Mucosa of rectum (tissue), 2 donors: ENCODE measurements at regions not wholly inside any gene's neighbourhood (a gene's known extent, or its start where the extent isn't known, plus 50 kb on each side); places are given as distances from the start of the nearest gene placed in this dataset.

ENCODE experiments used
- H3K27ac ChIP-seq, 2 donors: one replicate each; pipeline ENCODE4 v1.7.0; 2013; ENCODE audit warnings: inconsistent platforms in 2 of 2, low read depth in 2 of 2, low read length in 2 of 2
- H3K27me3 ChIP-seq, 2 donors: one replicate each; pipeline ENCODE4 v1.7.0; 2013; ENCODE audit warnings: low read length in 2 of 2; ENCODE audit not compliant: control insufficient read depth in 2 of 2, insufficient read depth in 2 of 2
- H3K36me3 ChIP-seq, 2 donors: one replicate each; pipeline ENCODE4 v1.7.0; 2013; ENCODE audit warnings: low read length in 2 of 2; ENCODE audit not compliant: control insufficient read depth in 2 of 2, insufficient read depth in 2 of 2
- H3K4me1 ChIP-seq, 2 donors: one replicate each; pipeline ENCODE4 v1.7.0; 2013; ENCODE audit warnings: low read length in 2 of 2, mild to moderate bottlenecking in 1 of 2; ENCODE audit not compliant: control insufficient read depth in 2 of 2, insufficient read depth in 2 of 2
- H3K4me3 ChIP-seq, 2 donors: one replicate each; pipeline ENCODE4 v1.7.0; 2013; ENCODE audit warnings: low read length in 2 of 2
- H3K9ac ChIP-seq, 2 donors: one replicate each; pipeline ENCODE4 v1.7.0; 2013; ENCODE audit warnings: low read length in 2 of 2, low read depth in 1 of 2, mild to moderate bottlenecking in 1 of 2
- H3K9me3 ChIP-seq, 2 donors: one replicate each; pipeline ENCODE4 v1.7.0; 2013; ENCODE audit warnings: low read length in 2 of 2; ENCODE audit not compliant: control insufficient read depth in 2 of 2
- donor health status: healthy.
- donor health status: Normal muscosa, but diverticular disease.

DNA sequence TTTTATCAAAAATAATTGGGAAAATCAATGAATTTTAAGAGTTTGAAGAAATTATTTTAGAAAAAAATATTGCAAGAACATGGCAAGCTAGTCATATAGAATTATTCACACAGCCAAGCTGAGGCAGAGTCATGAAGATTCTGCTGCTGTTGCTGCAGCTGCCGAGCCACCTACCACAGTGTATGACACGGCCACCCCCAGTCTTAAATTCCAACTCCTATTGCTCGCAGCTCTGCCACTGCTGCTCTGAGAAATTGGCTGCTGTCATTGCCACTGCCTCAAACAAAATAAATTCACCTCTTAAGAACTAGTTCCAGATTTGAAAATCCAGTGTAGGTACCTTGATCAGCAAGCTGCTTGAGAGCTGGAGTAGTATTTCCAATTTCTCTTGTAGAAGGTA is 1318.8 kb upstream of the ACO1 start:
- Histone ChIP-seq H3K36me3 (no peaks in the 10 kb centered on the region), H3K27me3 (no peaks in the 10 kb centered on the region), H3K4me1 (no peaks in the 10 kb centered on the region), H3K9ac (no peak overlapping the region), H3K4me3 (no peak overlapping the region), H3K9me3 (no peaks in the 10 kb centered on the region), H3K27ac (no peak overlapping the region)

DNA sequence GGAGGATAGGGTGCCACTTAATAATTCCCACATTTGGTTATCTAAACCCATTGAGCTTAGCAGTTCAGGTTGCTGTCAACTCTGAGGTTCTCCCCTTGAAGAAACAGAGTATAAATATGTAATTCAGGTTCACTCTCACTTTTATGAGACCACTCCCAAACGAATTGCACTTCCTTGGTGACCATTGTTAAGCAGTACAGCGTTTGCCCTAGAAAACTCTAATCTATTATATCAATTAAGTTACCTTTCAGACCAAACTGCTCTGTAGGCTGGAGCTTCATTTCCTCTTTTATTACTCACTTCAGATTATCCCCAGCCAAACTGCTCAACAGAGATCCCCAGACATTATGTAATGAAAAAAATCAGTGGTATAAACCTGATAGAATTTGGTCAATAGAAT is 1317.0 kb upstream of the ACO1 start:
- Histone ChIP-seq H3K4me3 (no peak overlapping the region), H3K27me3 (no peaks in the 10 kb centered on the region), H3K9me3 (no peaks in the 10 kb centered on the region), H3K4me1 (no peaks in the 10 kb centered on the region), H3K9ac (no peak overlapping the region), H3K27ac (no peak overlapping the region), H3K36me3 (no peaks in the 10 kb centered on the region)

DNA sequence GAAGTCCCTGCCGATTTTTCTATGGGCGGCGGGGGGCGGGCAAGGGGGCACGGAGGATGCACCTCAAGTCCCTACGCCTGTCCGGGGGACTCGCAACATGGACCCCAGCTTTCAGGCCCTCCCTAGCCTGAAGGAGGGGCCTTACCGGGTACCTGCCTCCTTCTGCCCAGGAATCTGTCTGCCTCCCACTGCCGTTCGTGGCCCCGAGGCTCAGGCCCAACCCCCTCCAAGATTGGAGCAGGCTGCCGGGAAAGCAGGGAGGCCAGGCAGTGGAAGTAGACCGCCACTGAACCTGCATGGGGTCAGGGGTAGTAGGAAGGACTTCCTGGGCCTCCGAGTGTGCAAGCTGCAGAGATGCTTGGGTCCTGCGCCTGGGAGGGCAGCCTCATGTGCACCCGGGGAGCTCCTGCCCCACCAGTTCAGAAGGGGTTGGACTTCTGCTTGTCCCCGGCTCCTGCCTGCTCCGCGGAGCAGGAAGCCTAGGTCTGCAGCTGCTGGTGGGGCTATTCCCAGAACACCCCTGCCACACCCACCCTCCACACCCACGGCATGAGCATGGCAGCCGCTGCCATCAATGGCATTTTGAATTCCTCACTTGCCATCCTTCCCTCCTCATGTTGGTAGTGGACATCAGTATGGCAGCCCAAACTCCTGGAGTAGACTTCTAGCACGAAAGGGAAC is 1312.7 kb upstream of the ACO1 start:
- H3K4me1 ChIP-seq, result no peaks in the 10 kb centered on the region
- H3K9me3 ChIP-seq, result no peaks in the 10 kb centered on the region
- no peaks in the 10 kb centered on the region for H3K36me3 ChIP-seq
- H3K4me3 ChIP-seq, result no peak overlapping the region
- H3K27me3 ChIP-seq, result no peaks in the 10 kb centered on the region
- H3K9ac ChIP-seq, result no peak overlapping the region
- H3K27ac ChIP-seq, result no peak overlapping the region

DNA sequence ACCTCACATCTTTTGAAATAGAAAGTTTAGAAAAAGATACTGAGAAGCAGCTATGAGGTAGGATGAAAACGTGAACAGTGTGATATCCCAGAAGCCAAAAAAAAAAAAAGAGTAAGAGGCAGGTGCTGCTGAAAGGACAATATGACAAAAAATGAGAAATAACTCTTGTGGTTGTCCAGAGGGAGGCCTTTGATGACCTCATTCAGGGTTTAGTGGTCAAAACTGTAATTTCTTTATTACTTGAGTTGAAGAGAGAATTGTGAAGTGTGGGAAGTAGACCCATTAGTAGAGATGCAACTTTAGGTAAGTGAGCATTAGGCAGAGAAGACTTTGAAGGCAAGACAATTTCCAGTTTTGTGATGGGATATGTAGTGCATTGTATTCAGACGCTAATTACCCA is 1306.3 kb upstream of the ACO1 start:
- Histone ChIP-seq H3K27me3 (no peaks in the 10 kb centered on the region), H3K36me3 (no peaks in the 10 kb centered on the region), H3K4me3 (no peak overlapping the region), H3K9ac (no peak overlapping the region), H3K27ac (no peak overlapping the region), H3K9me3 (no peaks in the 10 kb centered on the region), H3K4me1 (no peaks in the 10 kb centered on the region)

DNA sequence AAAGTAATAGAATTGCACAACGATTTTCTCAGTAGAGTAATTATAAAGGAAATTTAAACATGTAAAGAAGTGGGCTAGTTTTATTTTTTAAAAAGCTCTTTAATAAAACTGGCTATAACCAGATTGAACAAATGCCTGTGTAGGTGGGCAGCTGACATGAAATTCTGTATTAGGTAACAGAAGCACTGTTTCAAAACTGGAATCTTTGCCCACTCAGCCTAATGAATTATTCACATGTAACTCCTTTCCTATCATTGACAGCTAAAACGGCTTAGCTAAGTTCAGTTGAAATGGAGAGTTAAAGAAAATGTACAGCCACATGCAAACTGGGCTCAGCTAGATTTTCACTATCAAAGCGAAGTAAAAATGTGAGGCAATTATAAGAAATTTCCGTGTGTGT is 1300.1 kb upstream of the ACO1 start:
- Histone ChIP-seq H3K9ac (no peak overlapping the region), H3K36me3 (no peaks in the 10 kb centered on the region), H3K4me1 (no peaks in the 10 kb centered on the region), H3K27ac (no peak overlapping the region), H3K9me3 (no peaks in the 10 kb centered on the region), H3K27me3 (no peaks in the 10 kb centered on the region), H3K4me3 (no peak overlapping the region)

DNA sequence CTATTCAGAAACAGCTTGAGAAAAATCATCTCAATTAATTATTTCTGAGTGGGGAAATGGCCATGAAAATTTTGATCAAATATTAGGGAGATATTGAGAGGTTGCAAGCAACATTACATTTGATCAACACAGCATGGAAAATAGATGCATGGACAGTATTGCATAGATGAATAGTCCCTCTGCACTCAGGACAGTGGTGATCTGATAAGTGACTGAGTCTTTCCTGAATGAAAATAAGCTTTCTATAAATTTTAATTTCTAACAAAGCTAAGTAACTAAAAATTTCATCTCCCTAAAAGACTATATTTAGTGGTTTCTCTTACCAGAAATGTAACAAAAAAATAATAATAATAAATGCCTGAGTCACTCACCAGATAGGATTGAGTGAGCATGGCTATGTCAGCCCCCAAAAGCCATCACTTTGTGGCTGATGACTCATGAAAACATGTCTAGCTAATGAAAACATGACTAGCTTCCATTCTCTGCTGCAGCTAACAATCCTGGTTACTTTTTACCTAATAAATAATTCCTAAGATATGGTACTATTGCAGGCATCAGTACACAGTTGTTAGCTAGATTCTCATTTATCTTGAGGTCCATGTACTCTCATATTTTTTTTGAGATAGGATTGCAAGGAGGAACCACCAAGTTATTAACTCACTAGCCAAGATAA is 1294.8 kb upstream of the ACO1 start:
- Histone ChIP-seq H3K4me3 (no peak overlapping the region), H3K9ac (no peak overlapping the region), H3K27ac (no peak overlapping the region), H3K27me3 (no peaks in the 10 kb centered on the region), H3K4me1 (no peaks in the 10 kb centered on the region), H3K9me3 (no peaks in the 10 kb centered on the region), H3K36me3 (no peaks in the 10 kb centered on the region)

DNA sequence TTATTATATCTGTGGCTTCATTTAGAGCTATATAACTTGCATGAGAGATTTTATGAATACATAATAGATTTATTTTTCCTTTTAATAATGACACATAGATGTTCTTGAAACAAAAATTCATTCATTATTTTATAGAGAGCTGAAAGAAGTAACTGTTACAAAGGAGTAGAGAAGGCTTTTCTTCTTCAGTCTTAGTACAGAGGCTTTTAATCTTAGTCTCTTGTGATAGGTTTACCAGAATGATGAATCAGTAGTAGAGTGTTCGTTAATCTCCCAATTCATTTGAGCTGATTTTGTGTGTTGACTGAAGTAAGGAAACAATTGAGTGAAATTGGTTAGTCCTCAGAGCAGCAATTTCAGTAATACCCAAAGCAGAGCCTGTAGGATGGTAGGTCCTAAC is 1284.1 kb upstream of the ACO1 start:
- H3K27ac ChIP-seq, result no peak overlapping the region
- H3K9ac ChIP-seq, result no peak overlapping the region
- H3K4me1 ChIP-seq, result no peaks in the 10 kb centered on the region
- no peaks in the 10 kb centered on the region for H3K27me3 ChIP-seq
- no peaks in the 10 kb centered on the region for H3K9me3 ChIP-seq
- H3K4me3 ChIP-seq, result no peak overlapping the region
- H3K36me3 ChIP-seq, result no peaks in the 10 kb centered on the region

DNA sequence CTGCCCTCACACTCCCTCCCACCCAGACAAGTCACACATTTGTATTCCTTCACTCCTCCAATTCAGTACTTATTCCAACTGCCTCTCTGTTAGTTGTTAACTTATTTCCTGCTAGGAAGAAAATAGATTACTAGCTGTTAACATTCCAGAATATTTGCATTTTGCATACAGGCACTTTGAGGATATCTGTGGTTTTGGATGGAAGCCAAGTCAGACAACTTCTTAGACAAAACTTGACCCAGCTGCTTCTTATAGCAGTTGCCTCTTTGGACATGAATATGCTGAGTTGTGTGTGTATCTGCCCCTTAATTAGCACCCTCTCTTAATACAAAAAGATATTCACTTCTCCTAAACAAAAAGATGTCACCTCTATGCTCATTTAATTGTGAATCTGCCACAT is 1280.6 kb upstream of the ACO1 start:
- Histone ChIP-seq H3K4me3 (no peak overlapping the region), H3K9me3 (no peaks in the 10 kb centered on the region), H3K9ac (no peak overlapping the region), H3K27me3 (no peaks in the 10 kb centered on the region), H3K36me3 (no peaks in the 10 kb centered on the region), H3K4me1 (no peaks in the 10 kb centered on the region), H3K27ac (no peak overlapping the region)

DNA sequence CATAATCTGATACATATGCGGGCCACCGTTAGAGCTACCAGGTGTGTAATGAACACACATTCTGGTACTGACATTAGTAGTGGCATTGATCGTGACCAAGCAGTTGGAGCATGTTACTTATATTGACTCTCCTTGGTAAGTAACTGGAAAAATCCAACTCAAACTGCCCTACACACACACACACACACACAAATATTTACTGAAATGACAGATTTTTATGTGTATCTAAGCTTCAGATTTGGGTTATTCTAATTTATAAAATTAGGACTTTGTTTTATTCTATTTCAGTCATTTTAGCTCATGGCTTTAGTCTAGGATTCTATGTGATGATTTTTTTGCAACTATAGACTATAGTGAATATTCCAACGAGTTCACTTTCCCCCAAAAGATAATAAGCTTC is 1280.2 kb upstream of the ACO1 start:
- Histone ChIP-seq H3K9me3 (no peaks in the 10 kb centered on the region), H3K4me1 (no peaks in the 10 kb centered on the region), H3K36me3 (no peaks in the 10 kb centered on the region), H3K9ac (no peak overlapping the region), H3K4me3 (no peak overlapping the region), H3K27me3 (no peaks in the 10 kb centered on the region), H3K27ac (no peak overlapping the region)

DNA sequence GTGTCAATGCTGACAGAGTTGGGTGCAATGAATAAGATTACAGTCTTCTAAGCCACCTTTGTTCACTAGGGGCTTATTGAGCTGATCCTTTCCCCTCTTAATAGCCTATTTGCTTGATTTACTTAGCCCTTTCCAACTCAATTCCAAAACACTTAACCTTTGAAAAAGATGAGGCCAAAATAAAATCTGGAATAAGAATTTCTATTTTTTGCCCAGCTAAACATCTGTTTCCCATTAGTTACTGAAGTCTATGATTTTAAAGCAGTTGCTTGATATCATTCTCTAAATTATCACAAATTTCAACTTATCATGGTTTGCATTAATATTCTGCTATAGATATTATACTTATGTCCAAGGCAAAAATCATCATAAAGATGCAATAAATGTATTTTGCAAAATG is 1272.0 kb upstream of the ACO1 start:
- Histone ChIP-seq H3K27ac (no peak overlapping the region), H3K9me3 (no peaks in the 10 kb centered on the region)

More for the DNA sequence above, 1272.0 kb upstream of the ACO1 start:
- Histone ChIP-seq H3K4me1 (no peaks in the 10 kb centered on the region), H3K4me3 (no peak overlapping the region), H3K27me3 (no peaks in the 10 kb centered on the region), H3K9ac (no peak overlapping the region), H3K36me3 (no peaks in the 10 kb centered on the region)
